Neural progenitor cell (in vitro differentiated cells): ENCODE measurements at regions not wholly inside any gene's neighbourhood (a gene's known extent, or its start where the extent isn't known, plus 50 kb on each side); places are given as distances from the start of the nearest gene placed in this dataset.
"Not testable (repeated sequence)": the region's sequence is repeated elsewhere in the genome, so short reads cannot be mapped to it uniquely, and the experiment has no call there.

Experiments used
- EZH2 ChIP-seq: fragments of 200-600 bp; sonication (generic); IDR thresholded peaks from 2 replicates; pipeline ENCODE4 v1.6.1; 2017; ENCODE audit warnings: antibody characterized with exemption, mild to moderate bottlenecking, moderate library complexity
- EZH2phosphoT487 ChIP-seq: fragments of 200-600 bp; sonication (generic); IDR thresholded peaks from 2 replicates; pipeline ENCODE4 v1.6.1; 2017; ENCODE audit warnings: antibody characterized with exemption
- TF ChIP-seq, protein P1 (sequence below): fragments of 200-600 bp; sonication (generic); IDR thresholded peaks from 2 replicates; pipeline ENCODE4 v1.5.1; 2017; ENCODE audit warnings: antibody characterized with exemption, mild to moderate bottlenecking

DNA sequence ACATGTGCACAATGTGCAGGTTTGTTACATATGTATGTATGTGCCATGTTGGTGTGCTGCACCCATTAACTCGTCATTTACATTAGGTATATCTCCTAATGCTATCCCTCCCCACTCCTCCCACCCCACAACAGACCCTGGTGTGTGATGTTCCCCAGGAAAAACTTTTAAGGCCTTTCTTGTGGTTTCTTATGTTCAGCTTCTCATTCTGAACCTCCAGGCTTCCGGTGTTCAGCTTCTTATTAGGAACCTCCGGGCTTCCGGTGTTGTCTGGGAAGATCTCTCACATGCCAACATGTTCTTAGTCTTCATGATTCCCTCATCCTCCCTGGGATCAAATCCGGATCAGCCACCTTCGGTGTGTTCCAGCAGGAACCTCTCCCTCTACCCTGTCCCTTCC, 338.8 kb upstream of the IRX2 start:
- TF ChIP-seq EZH2, EZH2phosphoT487: not testable (repeated sequence)
- TF ChIP-seq, protein P1, sequence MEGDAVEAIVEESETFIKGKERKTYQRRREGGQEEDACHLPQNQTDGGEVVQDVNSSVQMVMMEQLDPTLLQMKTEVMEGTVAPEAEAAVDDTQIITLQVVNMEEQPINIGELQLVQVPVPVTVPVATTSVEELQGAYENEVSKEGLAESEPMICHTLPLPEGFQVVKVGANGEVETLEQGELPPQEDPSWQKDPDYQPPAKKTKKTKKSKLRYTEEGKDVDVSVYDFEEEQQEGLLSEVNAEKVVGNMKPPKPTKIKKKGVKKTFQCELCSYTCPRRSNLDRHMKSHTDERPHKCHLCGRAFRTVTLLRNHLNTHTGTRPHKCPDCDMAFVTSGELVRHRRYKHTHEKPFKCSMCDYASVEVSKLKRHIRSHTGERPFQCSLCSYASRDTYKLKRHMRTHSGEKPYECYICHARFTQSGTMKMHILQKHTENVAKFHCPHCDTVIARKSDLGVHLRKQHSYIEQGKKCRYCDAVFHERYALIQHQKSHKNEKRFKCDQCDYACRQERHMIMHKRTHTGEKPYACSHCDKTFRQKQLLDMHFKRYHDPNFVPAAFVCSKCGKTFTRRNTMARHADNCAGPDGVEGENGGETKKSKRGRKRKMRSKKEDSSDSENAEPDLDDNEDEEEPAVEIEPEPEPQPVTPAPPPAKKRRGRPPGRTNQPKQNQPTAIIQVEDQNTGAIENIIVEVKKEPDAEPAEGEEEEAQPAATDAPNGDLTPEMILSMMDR: not testable (repeated sequence)
